HCT116 (cell line): ENCODE measurements at regions not wholly inside any gene's neighbourhood (a gene's known extent, or its start where the extent isn't known, plus 50 kb on each side); places are given as distances from the start of the nearest gene placed in this dataset.

Experiments used
- ATAC-seq: fragments of 200-7000 bp; cut with Tn5 transposase; 2 replicates; pipeline ENCODE4 v1.9.1; 2020; ENCODE audit warnings: mild to moderate bottlenecking, moderate library complexity
- BruUV-seq: library from RNA; stranded (reverse); fragments of 400-500 nt; replicated peaks from 2 replicates; lab custom pipeline; 2021; lab: Mats Ljungman, UMichigan
- CTCF ChIA-PET: fragments of 300-600 bp; sonication (Branson Sonifier 250); formaldehyde crosslinking; loops from one replicate; lab custom pipeline; 2021; ENCODE audit warnings: antibody characterized with exemption; lab: Charles Lee
- POLR2A ChIA-PET: fragments of 300-600, 350-600 bp; sonication (Branson Sonifier 250); formaldehyde crosslinking; loops from one replicate; lab custom pipeline; 2021; ENCODE audit warnings: antibody characterized with exemption; lab: Charles Lee
- RAD21 ChIA-PET, 2 experiments: fragments of 300-600 bp; sonication (Branson Sonifier 250); formaldehyde crosslinking; loops; one replicate each; lab custom pipeline; 2023; ENCODE audit warnings: low total read pairs in 2 of 2; ENCODE audit not compliant: uncharacterized antibody in 2 of 2, unreplicated experiment in 2 of 2, low non-redundant PET in 1 of 2; lab: Charles Lee
- DNase-seq: peaks from one replicate; pipeline ENCODE4 v3.0.0-alpha.2; 2010; ENCODE audit warnings: low read depth, low spot score
- H2AFZ ChIP-seq: fragments of 200-600 bp; shearing (Covaris generic), sonication (generic); 2 replicates; pipeline ENCODE4 v1.6.1; 2017; ENCODE audit warnings: low read depth, mixed run types, mixed read lengths, antibody characterized with exemption, low read length; ENCODE audit not compliant: poor library complexity, severe bottlenecking
- H3K27ac ChIP-seq: 2 replicates; pipeline ENCODE4 v1.5.1; 2012; ENCODE audit warnings: low read depth, low read length
- H3K27me3 ChIP-seq: fragments of 200-600 bp; sonication (generic); 2 replicates; pipeline ENCODE4 v1.6.1; 2016; ENCODE audit warnings: mixed run types, low read length, mixed read lengths; ENCODE audit not compliant: insufficient read depth
- H3K36me3 ChIP-seq, 2 experiments: fragments of 200-500 bp in 1 of 2; fragments of 200-600 bp in 1 of 2; sonication (Bioruptor generic) in 1 of 2; sonication (generic) in 1 of 2; 2 replicates each; pipeline versions ENCODE4 v1.5.1 to v1.6.1; 2014 to 2016; ENCODE audit warnings: low read length in 2 of 2, inconsistent platforms in 1 of 2, mixed read lengths in 1 of 2, mixed run types in 1 of 2; ENCODE audit not compliant: insufficient read depth in 2 of 2, control insufficient read depth in 1 of 2
- H3K4me1 ChIP-seq, 2 experiments: fragments of 200-600 bp in 1 of 2; sonication (generic) in 1 of 2; 2 replicates each; pipeline versions ENCODE4 v1.5.1 to v1.6.1; 2012 to 2017; ENCODE audit warnings: low read length in 2 of 2, inconsistent platforms in 1 of 2, mild to moderate bottlenecking in 1 of 2, mixed read lengths in 1 of 2, mixed run types in 1 of 2, moderate library complexity in 1 of 2; ENCODE audit not compliant: insufficient read depth in 2 of 2, control insufficient read depth in 1 of 2
- H3K4me2 ChIP-seq: fragments of 200-600 bp; sonication (generic); 2 replicates; pipeline ENCODE4 v1.6.1; 2017; ENCODE audit warnings: mixed run types, low read length, mixed read lengths
- H3K4me3 ChIP-seq, 2 experiments: fragments of 200-600 bp in 1 of 2; sonication (generic) in 1 of 2; replicated peaks in 1 of 2; 2 replicates each; pipeline ENCODE4 v1.5.1; 2011 to 2016; ENCODE audit warnings: low read length in 2 of 2, control low read depth in 1 of 2, low read depth in 1 of 2, mild to moderate bottlenecking in 1 of 2, mixed read lengths in 1 of 2, mixed run types in 1 of 2
- H3K79me2 ChIP-seq: fragments of 200-600 bp; sonication (generic); 2 replicates; pipeline ENCODE4 v1.6.1; 2017; ENCODE audit warnings: mild to moderate bottlenecking, mixed run types, low read length, moderate library complexity, mixed read lengths; ENCODE audit not compliant: insufficient read depth
- H3K9ac ChIP-seq: fragments of 200-600 bp; sonication (generic); 2 replicates; pipeline ENCODE4 v1.6.1; 2016; ENCODE audit warnings: low read length, mixed read lengths
- H3K9me2 ChIP-seq: fragments of 200-600 bp; sonication (generic), shearing (Covaris generic); 2 replicates; pipeline ENCODE4 v1.6.1; 2017; ENCODE audit warnings: mixed run types, mild to moderate bottlenecking, moderate library complexity; ENCODE audit not compliant: insufficient read depth
- H3K9me3 ChIP-seq, 2 experiments: fragments of 200-500 bp in 1 of 2; fragments of 200-600 bp in 1 of 2; sonication (Bioruptor generic) in 1 of 2; sonication (generic) in 1 of 2; 2 replicates each; pipeline ENCODE4 v1.6.1; 2014 to 2017; ENCODE audit warnings: low read length in 2 of 2, mixed read lengths in 2 of 2, inconsistent platforms in 1 of 2, low read depth in 1 of 2, mild to moderate bottlenecking in 1 of 2, mixed run types in 1 of 2, moderate library complexity in 1 of 2; ENCODE audit not compliant: control insufficient read depth in 1 of 2, insufficient read depth in 1 of 2
- H4K20me1 ChIP-seq: fragments of 200-600 bp; sonication (generic), shearing (Covaris generic); 2 replicates; pipeline ENCODE4 v1.6.1; 2017; ENCODE audit warnings: mixed run types, mild to moderate bottlenecking, moderate library complexity; ENCODE audit not compliant: insufficient read depth
- ATF3 ChIP-seq: IDR thresholded peaks from 2 replicates; pipeline ENCODE4 v1.6.1; 2012
- CEBPB ChIP-seq: IDR thresholded peaks from 2 replicates; pipeline ENCODE4 v1.6.1; 2012; ENCODE audit warnings: low read depth
- CTCF ChIP-seq, 3 experiments: fragments of 200-600 bp in 1 of 3; sonication (generic) in 1 of 3; IDR thresholded peaks in 2 of 3; conservative IDR thresholded peaks in 1 of 3; 2 replicates each; pipeline ENCODE4 v1.5.1; 2012 to 2017; ENCODE audit warnings: low read depth in 2 of 3, low read length in 2 of 3, antibody characterized with exemption in 1 of 3, borderline replicate concordance in 1 of 3, control low read depth in 1 of 3, mild to moderate bottlenecking in 1 of 3, mixed read lengths in 1 of 3, mixed run types in 1 of 3, moderate library complexity in 1 of 3; ENCODE audit not compliant: insufficient read depth in 1 of 3
- EGR1 ChIP-seq: IDR thresholded peaks from 2 replicates; pipeline ENCODE4 v1.6.1; 2012; ENCODE audit warnings: low read depth
- EZH2phosphoT487 ChIP-seq: fragments of 200-600 bp; IDR thresholded peaks from 2 replicates; pipeline ENCODE4 v1.6.1; 2018; ENCODE audit warnings: antibody characterized with exemption, borderline replicate concordance
- FOSL1 ChIP-seq: IDR thresholded peaks from 2 replicates; pipeline ENCODE4 v1.6.1; 2012; ENCODE audit warnings: low read depth
- MAX ChIP-seq: IDR thresholded peaks from 2 replicates; pipeline ENCODE4 v1.6.1; 2012
- POLR2A ChIP-seq: IDR thresholded peaks from 2 replicates; pipeline ENCODE4 v1.7.0; 2011; ENCODE audit warnings: borderline replicate concordance; ENCODE audit not compliant: insufficient read depth, insufficient read length; ENCODE audit errors: extremely low read depth
- POLR2AphosphoS5 ChIP-seq: IDR thresholded peaks from 2 replicates; pipeline ENCODE4 v1.6.1; 2011; ENCODE audit warnings: mild to moderate bottlenecking, low read depth, low read length, moderate library complexity
- RAD21 ChIP-seq: IDR thresholded peaks from 2 replicates; pipeline ENCODE4 v1.6.1; 2012; ENCODE audit warnings: low read depth, mild to moderate bottlenecking
- REST ChIP-seq: IDR thresholded peaks from 2 replicates; pipeline ENCODE4 v1.6.1; 2012; ENCODE audit warnings: low read depth
- SIN3A ChIP-seq: IDR thresholded peaks from 2 replicates; pipeline ENCODE4 v1.6.1; 2012; ENCODE audit warnings: low read depth
- SP1 ChIP-seq: IDR thresholded peaks from 2 replicates; pipeline ENCODE4 v1.6.1; 2012; ENCODE audit warnings: low read depth
- SRF ChIP-seq: IDR thresholded peaks from 2 replicates; pipeline ENCODE4 v1.6.1; 2012; ENCODE audit warnings: low read depth
- TCF7L2 ChIP-seq: IDR thresholded peaks from 2 replicates; pipeline ENCODE4 v1.7.0; 2011; ENCODE audit warnings: borderline replicate concordance, inconsistent platforms; ENCODE audit not compliant: insufficient read depth, insufficient read length; ENCODE audit errors: extremely low read depth
- ZBTB33 ChIP-seq: IDR thresholded peaks from 2 replicates; pipeline ENCODE4 v1.6.1; 2011; ENCODE audit warnings: mild to moderate bottlenecking, low read length, moderate library complexity; ENCODE audit not compliant: insufficient replicate concordance; ENCODE audit errors: extremely low read depth
- ZFX ChIP-seq: fragments of 450-650 bp; IDR thresholded peaks from 2 replicates; pipeline ENCODE4 v1.6.1; 2017
- ZNF274 ChIP-seq: fragments of 200-500 bp; sonication (Bioruptor generic); IDR thresholded peaks from 2 replicates; pipeline ENCODE4 v1.6.1; 2014; ENCODE audit warnings: mild to moderate bottlenecking, low read depth, low read length, inconsistent platforms
- intact Hi-C: fragments of 100-400 bp; cut with micrococcal nuclease; formaldehyde crosslinking; loops from 2 replicates; pipeline ENCODE4 v1.10.0; 2022

GRCh38 chr1:91592716-91593477, 92.2 kb downstream of the CDC7 start:
- Histone ChIP-seq H4K20me1 (no peaks in the 10 kb centered on the region), H3K27me3 (no peaks in the 10 kb centered on the region), H3K4me3 (no peak overlapping the region), H3K9ac (no peak overlapping the region), H3K9me3 (no peaks in the 10 kb centered on the region), H3K79me2 (no peaks in the 10 kb centered on the region), H3K4me2 (no peak overlapping the region), H3K36me3 (no peaks in the 10 kb centered on the region), H3K4me1 (no peaks in the 10 kb centered on the region), H2AFZ (no peak overlapping the region), H3K27ac (no peak overlapping the region), H3K9me2 (no peaks in the 10 kb centered on the region)
- no peak for DNase-seq
- no peak for TF ChIP-seq ATF3
- no peak for TF ChIP-seq POLR2A
- TF ChIP-seq POLR2AphosphoS5, result no peak
- no peak for TF ChIP-seq MAX
- no peak for TF ChIP-seq SIN3A
- TF ChIP-seq TCF7L2, result no peak
- TF ChIP-seq CEBPB, result no peak
- no peak for TF ChIP-seq CTCF (IDR thresholded peaks at IDR 0.05 in 2 of 3, conservative IDR thresholded peaks at IDR 0.05 in 1 of 3; ENCODE audit: borderline replicate concordance in 1 of 3, insufficient read depth in 1 of 3, low read depth in 2 of 3, low read length in 2 of 3)
- no peak for TF ChIP-seq SRF
- TF ChIP-seq FOSL1, result no peak
- TF ChIP-seq ZNF274, result no peak
- TF ChIP-seq ZBTB33, result no peak
- TF ChIP-seq ZFX, result no peak
- TF ChIP-seq EZH2phosphoT487, result no peak
- TF ChIP-seq REST, result no peak
- no peak for TF ChIP-seq EGR1
- TF ChIP-seq SP1, result no peak
- no peak for TF ChIP-seq RAD21
- intact Hi-C loops, result no loop called here
- no TSS peak for BruUV-seq
- ATAC-seq, result no peak
- ChIA-PET POLR2A (no interaction called here), RAD21 (no interaction called here), CTCF (no interaction called here)
